Pancreas (tissue), 10 donors: ENCODE measurements at regions not wholly inside any gene's neighbourhood (a gene's known extent, or its start where the extent isn't known, plus 50 kb on each side); places are given as distances from the start of the nearest gene placed in this dataset.

ENCODE experiments used
- ATAC-seq, 4 donors: fragments of 200-7000 bp; cut with Tn5 transposase; one replicate each; pipeline versions ENCODE4 v1.8.0 to v1.9.1; 2020; ENCODE audit warnings: mild to moderate bottlenecking in 4 of 4, moderate library complexity in 4 of 4
- DNase-seq, 6 donors: peaks; one replicate each; pipeline ENCODE4 v3.0.0-alpha.2; 2020
- FAIRE-seq: peaks from 2 replicates; lab custom pipeline; 2012; peaks lifted over from hg19 to GRCh38; lab: Jason Lieb, UNC
- H3K27ac ChIP-seq, 4 donors: fragments of 200-600 bp; sonication (generic); 1 replicate in 3 of 4; 2 replicates in 1 of 4; pipeline versions ENCODE4 v1.5.0 to v1.8.0; 2020
- H3K27me3 ChIP-seq, 4 donors: fragments of 200-600 bp; one replicate each; pipeline ENCODE4 v1.8.0; 2021
- H3K36me3 ChIP-seq, 3 donors: fragments of 200-600 bp; sonication (generic) in 1 of 3; one replicate each; pipeline versions ENCODE4 v1.5.0 to v1.8.0; 2020 to 2021
- H3K4me1 ChIP-seq, 3 donors: fragments of 200-600 bp; one replicate each; pipeline ENCODE4 v1.8.0; 2021
- H3K4me3 ChIP-seq, 4 donors: fragments of 200-600 bp; sonication (generic) in 2 of 4; one replicate each; pipeline versions ENCODE4 v1.5.0 to v1.8.0; 2020 to 2021
- H3K9me3 ChIP-seq, 4 donors: fragments of 200-600 bp; one replicate each; pipeline ENCODE4 v1.8.0; 2021
- WGBS, 2 donors: extraction: QIAGEN DNeasy Blood & Tissue Kit; methylation state at CpG; one replicate each; pipeline ENCODE4 v1.1.7; 2013; 5-methylcytosine and 5-hydroxymethylcytosine counted together
- intact Hi-C, 3 donors: fragments of 100-400 bp; cut with DNase I; formaldehyde crosslinking; loops; one replicate each; pipeline versions ENCODE4 v1.11.1 to v1.14.2; 2022
- TF ChIP-seq, protein P1 (sequence below), 4 donors: fragments of 200-600 bp; sonication (generic) in 3 of 4; IDR thresholded peaks; one replicate each; pipeline versions ENCODE4 v1.5.0 to v1.8.0; 2021; ENCODE audit warnings: antibody characterized with exemption in 4 of 4
- donor health status: healthy with polysubstance abuse.
- donor health status: DM: no; HTN: no; CAD: no; lungs with moderate emphysema.
- donor health status: DM: no; HTN: no; CAD: no.
- donor health status: control.
- donor health status: control.
- donor health status: Bipolar disorder and iron deficiency.
- donor health status: DM: yes; HTN: yes; CAD: no.
- donor health status: DM: no; HTN: no; CAD: no.
- donor health status: DM: no; HTN: no; CAD: no.
- donor health status: DM: yes; HTN: yes; CAD: no.

DNA sequence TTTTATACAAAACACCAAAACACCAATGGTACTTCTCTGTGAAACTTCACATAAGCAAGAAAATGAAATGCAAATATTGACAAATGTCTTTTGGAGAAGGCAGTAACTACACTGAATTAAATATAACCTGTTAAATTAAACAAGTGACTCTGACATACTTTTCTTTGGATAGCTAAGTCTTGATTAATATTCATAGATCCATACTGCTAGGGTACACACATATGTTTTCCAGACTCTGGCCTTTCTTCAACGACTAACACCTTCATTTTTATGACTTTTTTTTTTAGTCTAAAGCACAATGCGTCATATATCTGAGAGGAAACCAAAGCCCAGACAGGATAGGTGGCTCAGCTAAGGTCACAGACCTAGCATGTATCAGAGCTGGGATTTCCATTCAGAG is 263.7 kb downstream of the TENT4A start:
- intact Hi-C loops = no loop called here
- H3K36me3 ChIP-seq = no peaks in the 10 kb centered on the region
- no peak overlapping the region for H3K27ac ChIP-seq
- DNase-seq (no peak), ATAC-seq (no peak), FAIRE-seq (no peak)
- H3K27me3 ChIP-seq = no peaks in the 10 kb centered on the region
- no peak overlapping the region for H3K4me3 ChIP-seq
- WGBS, 2 donors = 33 to 34% methylated on average over 2 of the region's 2 CpGs
- no peaks in the 10 kb centered on the region for H3K9me3 ChIP-seq
- H3K4me1 ChIP-seq = no peaks in the 10 kb centered on the region
- TF ChIP-seq, protein P1, sequence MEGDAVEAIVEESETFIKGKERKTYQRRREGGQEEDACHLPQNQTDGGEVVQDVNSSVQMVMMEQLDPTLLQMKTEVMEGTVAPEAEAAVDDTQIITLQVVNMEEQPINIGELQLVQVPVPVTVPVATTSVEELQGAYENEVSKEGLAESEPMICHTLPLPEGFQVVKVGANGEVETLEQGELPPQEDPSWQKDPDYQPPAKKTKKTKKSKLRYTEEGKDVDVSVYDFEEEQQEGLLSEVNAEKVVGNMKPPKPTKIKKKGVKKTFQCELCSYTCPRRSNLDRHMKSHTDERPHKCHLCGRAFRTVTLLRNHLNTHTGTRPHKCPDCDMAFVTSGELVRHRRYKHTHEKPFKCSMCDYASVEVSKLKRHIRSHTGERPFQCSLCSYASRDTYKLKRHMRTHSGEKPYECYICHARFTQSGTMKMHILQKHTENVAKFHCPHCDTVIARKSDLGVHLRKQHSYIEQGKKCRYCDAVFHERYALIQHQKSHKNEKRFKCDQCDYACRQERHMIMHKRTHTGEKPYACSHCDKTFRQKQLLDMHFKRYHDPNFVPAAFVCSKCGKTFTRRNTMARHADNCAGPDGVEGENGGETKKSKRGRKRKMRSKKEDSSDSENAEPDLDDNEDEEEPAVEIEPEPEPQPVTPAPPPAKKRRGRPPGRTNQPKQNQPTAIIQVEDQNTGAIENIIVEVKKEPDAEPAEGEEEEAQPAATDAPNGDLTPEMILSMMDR (IDR thresholded peaks at IDR 0.05) = no peak

DNA sequence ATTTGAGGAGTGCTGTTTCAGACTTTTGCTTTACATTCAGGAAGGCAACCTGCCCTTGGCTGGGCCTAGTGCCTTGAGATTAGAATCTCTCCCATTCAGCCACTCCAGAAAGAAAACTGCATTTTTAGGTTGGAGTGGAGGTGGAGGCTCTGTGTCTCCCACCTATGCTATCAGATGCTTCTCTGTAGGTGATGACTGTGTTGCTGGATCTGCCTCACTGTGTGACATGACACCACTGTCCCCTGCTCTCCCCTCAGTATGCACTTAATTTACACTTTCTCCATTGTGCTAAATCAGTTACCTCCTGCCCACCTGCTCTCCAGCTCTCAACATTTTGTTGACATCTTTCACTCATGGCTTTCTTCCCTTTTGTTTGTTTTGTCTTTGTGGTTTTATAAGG is 265.8 kb downstream of the TENT4A start:
- intact Hi-C loops = no loop called here
- H3K4me3 ChIP-seq = no peak overlapping the region
- ATAC-seq (no peak), FAIRE-seq (no peak), DNase-seq (no peak)
- H3K36me3 ChIP-seq = no peaks in the 10 kb centered on the region
- H3K27ac ChIP-seq = no peak overlapping the region
- H3K9me3 ChIP-seq = no peaks in the 10 kb centered on the region
- TF ChIP-seq, protein P1 (IDR thresholded peaks at IDR 0.05) = no peak
- no peaks in the 10 kb centered on the region for H3K27me3 ChIP-seq
- H3K4me1 ChIP-seq = no peaks in the 10 kb centered on the region

DNA sequence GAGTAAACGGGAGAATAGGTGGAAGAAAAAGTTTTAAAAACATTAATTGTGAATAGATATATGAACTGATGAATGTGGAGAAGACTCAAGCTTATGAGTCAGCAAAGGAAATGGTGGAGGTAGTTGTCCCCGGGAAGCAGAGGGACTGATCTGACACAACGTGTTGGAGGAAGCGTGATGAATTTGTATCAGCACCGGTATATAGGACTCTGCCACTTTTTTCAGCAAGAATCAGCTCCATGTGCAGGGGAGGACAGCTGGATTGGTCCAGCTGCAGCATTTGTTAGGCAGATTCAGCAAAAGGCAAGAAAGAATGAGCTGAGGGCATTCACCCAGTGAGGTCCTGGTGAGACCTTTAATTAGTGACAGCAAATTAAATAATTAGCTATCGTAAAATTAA is 276.0 kb downstream of the TENT4A start:
- intact Hi-C loops = no loop called here
- Histone ChIP-seq H3K36me3 (no peaks in the 10 kb centered on the region), H3K4me3 (no peak overlapping the region), H3K4me1 (no peaks in the 10 kb centered on the region), H3K27ac (no peak overlapping the region), H3K9me3 (no peaks in the 10 kb centered on the region), H3K27me3 (peaks cover 0 to 1% (median 0%) of the 10 kb centered on the region in 4 donors)
- TF ChIP-seq, protein P1 (IDR thresholded peaks at IDR 0.05) = no peak
- 60 to 61% methylated on average over 6 of the region's 6 CpGs for WGBS, 2 donors
- FAIRE-seq (no peak), DNase-seq (no peak), ATAC-seq (no peak)

DNA sequence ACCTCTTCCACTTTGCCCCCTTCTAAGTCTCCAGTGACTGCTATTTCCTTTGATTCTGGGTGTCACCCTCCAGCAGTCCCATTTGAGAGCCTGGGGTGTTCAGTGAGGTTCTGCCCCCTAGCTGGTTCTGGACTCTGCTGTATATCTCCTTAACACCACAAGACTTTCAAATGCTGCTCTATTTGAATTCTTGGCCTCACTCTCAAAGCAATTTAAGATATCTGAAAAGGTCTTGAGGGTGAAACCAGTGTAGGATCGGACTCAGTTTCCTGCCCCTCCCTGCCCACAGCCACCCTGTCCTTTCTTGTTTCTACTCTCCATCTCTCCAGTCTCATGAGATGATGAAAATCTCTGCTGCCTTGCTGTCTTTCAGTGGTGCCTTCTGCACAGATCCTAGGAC is 280.9 kb downstream of the TENT4A start:
- H3K36me3 ChIP-seq = no peaks in the 10 kb centered on the region
- no peaks in the 10 kb centered on the region for H3K4me1 ChIP-seq
- DNase-seq (no peak), ATAC-seq (no peak), FAIRE-seq (no peak)
- intact Hi-C loops = no loop called here
- TF ChIP-seq, protein P1 (IDR thresholded peaks at IDR 0.05) = no peak
- no peak overlapping the region for H3K4me3 ChIP-seq
- no peak overlapping the region for H3K27ac ChIP-seq
- 79 to 90% methylated on average over 1 of the region's 1 CpG for WGBS, 2 donors
- H3K27me3 ChIP-seq = peaks cover 0 to 4% (median 0%) of the 10 kb centered on the region in 4 donors
- no peaks in the 10 kb centered on the region for H3K9me3 ChIP-seq

DNA sequence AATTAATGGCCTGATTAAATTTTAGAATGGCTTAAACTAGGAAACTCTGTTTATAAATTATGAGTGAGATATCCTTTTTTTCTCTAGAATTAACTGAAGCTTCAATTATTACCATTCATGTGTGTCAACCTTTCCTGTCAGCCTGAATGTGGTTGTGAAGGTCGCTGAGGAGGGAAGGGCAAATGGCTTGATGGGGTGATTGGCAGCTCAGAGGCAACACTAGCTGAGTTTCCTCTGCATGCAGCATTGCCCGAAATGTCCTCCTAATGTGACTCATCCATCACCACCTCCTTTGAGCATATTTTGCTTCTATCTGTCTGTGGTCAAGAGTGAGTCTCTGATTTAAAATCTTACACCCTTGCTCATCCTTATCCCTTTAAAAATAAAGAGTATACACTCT is 281.9 kb downstream of the TENT4A start:
- H3K27ac ChIP-seq = no peak overlapping the region
- H3K36me3 ChIP-seq = no peaks in the 10 kb centered on the region
- H3K4me1 ChIP-seq = no peaks in the 10 kb centered on the region
- WGBS, 2 donors = 49 to 59% methylated on average over 2 of the region's 2 CpGs
- intact Hi-C loops = no loop called here
- FAIRE-seq (no peak), DNase-seq (no peak), ATAC-seq (no peak)
- TF ChIP-seq, protein P1 (IDR thresholded peaks at IDR 0.05) = no peak
- H3K4me3 ChIP-seq = no peak overlapping the region
- peaks cover 0 to 4% (median 0%) of the 10 kb centered on the region in 4 donors for H3K27me3 ChIP-seq
- no peaks in the 10 kb centered on the region for H3K9me3 ChIP-seq
